Breast epithelium (tissue), 3 donors: ENCODE measurements at regions not wholly inside any gene's neighbourhood (a gene's known extent, or its start where the extent isn't known, plus 50 kb on each side); places are given as distances from the start of the nearest gene placed in this dataset.

Source experiments
- POLR2A ChIP-seq: fragments of 450-650 bp; IDR thresholded peaks from one replicate; pipeline ENCODE4 v1.6.1; 2016; ENCODE audit warnings: antibody characterized with exemption, mild to moderate bottlenecking, moderate library complexity
- POLR2AphosphoS5 ChIP-seq, 3 donors: sonication (generic); formaldehyde crosslinking; IDR thresholded peaks; one replicate each; pipeline ENCODE4 v1.6.1; 2017; ENCODE audit warnings: antibody characterized with exemption in 3 of 3
- TF ChIP-seq, protein P1 (sequence below), 3 donors: fragments of 450-650 bp; IDR thresholded peaks; one replicate each; pipeline ENCODE4 v1.5.1; 2016 to 2017; ENCODE audit warnings: antibody characterized with exemption in 3 of 3, mild to moderate bottlenecking in 3 of 3, moderate library complexity in 3 of 3

DNA sequence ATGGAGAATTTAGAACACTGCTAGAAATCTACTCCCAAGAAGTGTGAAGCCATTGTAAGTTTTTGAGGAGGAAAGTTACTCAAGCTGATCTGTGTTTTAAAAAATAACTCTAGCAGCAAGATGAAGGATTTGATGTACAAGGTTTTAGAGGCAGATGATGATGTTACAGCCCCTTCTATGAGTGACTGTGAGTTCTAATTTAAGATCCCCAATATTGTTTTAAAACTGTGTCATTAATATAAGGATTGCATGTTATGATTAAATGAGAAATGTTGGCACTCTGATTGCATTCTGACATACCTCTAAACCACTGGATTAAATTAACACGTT, 293.5 kb downstream of the ADGB start:
- TF ChIP-seq, protein P1, sequence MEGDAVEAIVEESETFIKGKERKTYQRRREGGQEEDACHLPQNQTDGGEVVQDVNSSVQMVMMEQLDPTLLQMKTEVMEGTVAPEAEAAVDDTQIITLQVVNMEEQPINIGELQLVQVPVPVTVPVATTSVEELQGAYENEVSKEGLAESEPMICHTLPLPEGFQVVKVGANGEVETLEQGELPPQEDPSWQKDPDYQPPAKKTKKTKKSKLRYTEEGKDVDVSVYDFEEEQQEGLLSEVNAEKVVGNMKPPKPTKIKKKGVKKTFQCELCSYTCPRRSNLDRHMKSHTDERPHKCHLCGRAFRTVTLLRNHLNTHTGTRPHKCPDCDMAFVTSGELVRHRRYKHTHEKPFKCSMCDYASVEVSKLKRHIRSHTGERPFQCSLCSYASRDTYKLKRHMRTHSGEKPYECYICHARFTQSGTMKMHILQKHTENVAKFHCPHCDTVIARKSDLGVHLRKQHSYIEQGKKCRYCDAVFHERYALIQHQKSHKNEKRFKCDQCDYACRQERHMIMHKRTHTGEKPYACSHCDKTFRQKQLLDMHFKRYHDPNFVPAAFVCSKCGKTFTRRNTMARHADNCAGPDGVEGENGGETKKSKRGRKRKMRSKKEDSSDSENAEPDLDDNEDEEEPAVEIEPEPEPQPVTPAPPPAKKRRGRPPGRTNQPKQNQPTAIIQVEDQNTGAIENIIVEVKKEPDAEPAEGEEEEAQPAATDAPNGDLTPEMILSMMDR (IDR thresholded peaks at IDR 0.05) = no peak
- TF ChIP-seq POLR2A (no peak), POLR2AphosphoS5 (IDR thresholded peaks at IDR 0.05) (no peak)
